Panc1 (cell line): ENCODE measurements at regions not wholly inside any gene's neighbourhood (a gene's known extent, or its start where the extent isn't known, plus 50 kb on each side); places are given as distances from the start of the nearest gene placed in this dataset.

Source experiments
- ATAC-seq: fragments of 200-7000 bp; cut with Tn5 transposase; 2 replicates; pipeline ENCODE4 v1.9.1; 2020; ENCODE audit warnings: mild to moderate bottlenecking, moderate library complexity
- BruUV-seq: library from RNA; stranded (reverse); fragments of 400-500 nt; replicated peaks from 2 replicates; lab custom pipeline; 2021; lab: Mats Ljungman, UMichigan
- CTCF ChIA-PET: fragments of 300-600 bp; sonication (Branson Sonifier 250); formaldehyde crosslinking; loops from one replicate; lab custom pipeline; 2022; ENCODE audit warnings: antibody characterized with exemption; lab: Charles Lee
- POLR2A ChIA-PET: fragments of 300-600 bp; sonication (Branson Sonifier 250); formaldehyde crosslinking; loops from one replicate; lab custom pipeline; 2022; ENCODE audit warnings: antibody characterized with exemption; lab: Charles Lee
- DNase-seq: peaks from one replicate; pipeline ENCODE4 v3.0.0-alpha.2; 2010; ENCODE audit warnings: low read depth, low spot score
- H3K27ac ChIP-seq: 2 replicates; pipeline ENCODE4 v1.5.1; 2011; ENCODE audit warnings: mild to moderate bottlenecking, low read length, inconsistent platforms
- H3K27me3 ChIP-seq: fragments of 200-500 bp; sonication (Bioruptor generic); 2 replicates; pipeline ENCODE4 v1.6.0; 2014; ENCODE audit warnings: low read length, inconsistent platforms; ENCODE audit not compliant: control insufficient read depth, insufficient read depth
- H3K36me3 ChIP-seq: fragments of 200-500 bp; sonication (Bioruptor generic); 2 replicates; pipeline ENCODE4 v1.5.1; 2014; ENCODE audit warnings: inconsistent platforms, mild to moderate bottlenecking, low read length, moderate library complexity; ENCODE audit not compliant: control insufficient read depth, insufficient read depth
- H3K4me1 ChIP-seq: 2 replicates; pipeline ENCODE4 v1.5.1; 2011; ENCODE audit warnings: inconsistent platforms, mild to moderate bottlenecking, low read length, moderate library complexity; ENCODE audit not compliant: control insufficient read depth, insufficient read depth
- H3K4me3 ChIP-seq, 2 experiments: 2 replicates each; pipeline ENCODE4 v1.5.1; 2011 to 2012; ENCODE audit warnings: low read depth in 2 of 2, low read length in 2 of 2, mild to moderate bottlenecking in 2 of 2, inconsistent platforms in 1 of 2, moderate library complexity in 1 of 2
- H3K9me3 ChIP-seq: fragments of 200-500 bp; sonication (Bioruptor generic); 2 replicates; pipeline ENCODE4 v1.5.1; 2014; ENCODE audit warnings: low read depth, mild to moderate bottlenecking, inconsistent platforms, low read length, moderate library complexity; ENCODE audit not compliant: control insufficient read depth, insufficient read depth
- POLR2AphosphoS5 ChIP-seq: IDR thresholded peaks from 2 replicates; pipeline ENCODE4 v1.6.1; 2012; ENCODE audit warnings: mild to moderate bottlenecking, low read depth, low read length, moderate library complexity
- SIN3A ChIP-seq: IDR thresholded peaks from 2 replicates; pipeline ENCODE4 v1.6.1; 2012; ENCODE audit warnings: low read depth, mild to moderate bottlenecking, low read length, moderate library complexity, borderline replicate concordance; ENCODE audit not compliant: insufficient read depth
- TCF7L2 ChIP-seq: IDR thresholded peaks from 2 replicates; pipeline ENCODE4 v1.6.1; 2011; ENCODE audit warnings: mild to moderate bottlenecking, low read depth, low read length, inconsistent platforms
- in situ Hi-C: cut with HindIII; loops from 2 replicates; pipeline ENCODE4 v1.10.0; 2016; ENCODE audit warnings: low sequenced_read_pairs, low pct_unique_long_range_greater_than_20kb
- intact Hi-C: fragments of 100-400 bp; cut with micrococcal nuclease; formaldehyde crosslinking; loops from one replicate; pipeline ENCODE4 v1.10.0; 2022; ENCODE audit not compliant: unreplicated experiment
- TF ChIP-seq, protein P1 (sequence below): fragments of 450-650 bp; IDR thresholded peaks from 2 replicates; pipeline ENCODE4 v1.5.1; 2017; ENCODE audit warnings: mild to moderate bottlenecking
- TF ChIP-seq, protein P2 (sequence below), 2 experiments: IDR thresholded peaks; 2 replicates each; pipeline ENCODE4 v1.6.1; 2011 to 2012; ENCODE audit warnings: low read depth in 2 of 2, control low read depth in 1 of 2, low read length in 1 of 2, mild to moderate bottlenecking in 1 of 2, moderate library complexity in 1 of 2; ENCODE audit not compliant: insufficient read depth in 1 of 2

DNA sequence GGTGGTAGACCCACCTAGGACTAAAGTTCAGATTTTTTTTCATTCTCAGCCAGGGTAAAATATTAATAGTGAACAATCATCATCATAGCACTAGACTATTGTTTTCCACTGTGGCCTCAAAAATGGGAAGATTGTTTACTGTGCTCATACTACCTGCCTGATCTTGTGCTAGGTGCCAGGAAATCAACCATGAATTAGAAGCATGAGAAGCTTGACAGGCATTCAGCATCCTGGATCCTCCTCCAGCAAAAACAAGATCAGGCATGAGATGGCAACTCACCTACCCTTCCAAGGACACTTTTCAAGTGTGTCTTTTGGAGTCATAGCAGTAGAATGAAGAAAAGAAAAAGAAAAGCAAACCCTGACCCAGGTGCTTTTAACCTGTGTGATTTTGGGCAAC, 174.2 kb downstream of the CYLD start:
- POLR2A ChIA-PET, result no interaction called here
- DNase-seq, result no peak
- Histone ChIP-seq H3K4me1 (no peaks in the 10 kb centered on the region), H3K9me3 (no peaks in the 10 kb centered on the region), H3K27ac (no peak overlapping the region), H3K27me3 (no peaks in the 10 kb centered on the region; the same call in none of the 2 replicates), H3K36me3 (no peaks in the 10 kb centered on the region), H3K4me3 (no peak overlapping the region)
- intact Hi-C loops, result no loop called here
- CTCF ChIA-PET, result no interaction called here
- no TSS peak for BruUV-seq
- TF ChIP-seq, protein P1, sequence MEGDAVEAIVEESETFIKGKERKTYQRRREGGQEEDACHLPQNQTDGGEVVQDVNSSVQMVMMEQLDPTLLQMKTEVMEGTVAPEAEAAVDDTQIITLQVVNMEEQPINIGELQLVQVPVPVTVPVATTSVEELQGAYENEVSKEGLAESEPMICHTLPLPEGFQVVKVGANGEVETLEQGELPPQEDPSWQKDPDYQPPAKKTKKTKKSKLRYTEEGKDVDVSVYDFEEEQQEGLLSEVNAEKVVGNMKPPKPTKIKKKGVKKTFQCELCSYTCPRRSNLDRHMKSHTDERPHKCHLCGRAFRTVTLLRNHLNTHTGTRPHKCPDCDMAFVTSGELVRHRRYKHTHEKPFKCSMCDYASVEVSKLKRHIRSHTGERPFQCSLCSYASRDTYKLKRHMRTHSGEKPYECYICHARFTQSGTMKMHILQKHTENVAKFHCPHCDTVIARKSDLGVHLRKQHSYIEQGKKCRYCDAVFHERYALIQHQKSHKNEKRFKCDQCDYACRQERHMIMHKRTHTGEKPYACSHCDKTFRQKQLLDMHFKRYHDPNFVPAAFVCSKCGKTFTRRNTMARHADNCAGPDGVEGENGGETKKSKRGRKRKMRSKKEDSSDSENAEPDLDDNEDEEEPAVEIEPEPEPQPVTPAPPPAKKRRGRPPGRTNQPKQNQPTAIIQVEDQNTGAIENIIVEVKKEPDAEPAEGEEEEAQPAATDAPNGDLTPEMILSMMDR, result no peak
- TF ChIP-seq TCF7L2 (no peak), POLR2AphosphoS5 (no peak), SIN3A (no peak)
- TF ChIP-seq, protein P2, sequence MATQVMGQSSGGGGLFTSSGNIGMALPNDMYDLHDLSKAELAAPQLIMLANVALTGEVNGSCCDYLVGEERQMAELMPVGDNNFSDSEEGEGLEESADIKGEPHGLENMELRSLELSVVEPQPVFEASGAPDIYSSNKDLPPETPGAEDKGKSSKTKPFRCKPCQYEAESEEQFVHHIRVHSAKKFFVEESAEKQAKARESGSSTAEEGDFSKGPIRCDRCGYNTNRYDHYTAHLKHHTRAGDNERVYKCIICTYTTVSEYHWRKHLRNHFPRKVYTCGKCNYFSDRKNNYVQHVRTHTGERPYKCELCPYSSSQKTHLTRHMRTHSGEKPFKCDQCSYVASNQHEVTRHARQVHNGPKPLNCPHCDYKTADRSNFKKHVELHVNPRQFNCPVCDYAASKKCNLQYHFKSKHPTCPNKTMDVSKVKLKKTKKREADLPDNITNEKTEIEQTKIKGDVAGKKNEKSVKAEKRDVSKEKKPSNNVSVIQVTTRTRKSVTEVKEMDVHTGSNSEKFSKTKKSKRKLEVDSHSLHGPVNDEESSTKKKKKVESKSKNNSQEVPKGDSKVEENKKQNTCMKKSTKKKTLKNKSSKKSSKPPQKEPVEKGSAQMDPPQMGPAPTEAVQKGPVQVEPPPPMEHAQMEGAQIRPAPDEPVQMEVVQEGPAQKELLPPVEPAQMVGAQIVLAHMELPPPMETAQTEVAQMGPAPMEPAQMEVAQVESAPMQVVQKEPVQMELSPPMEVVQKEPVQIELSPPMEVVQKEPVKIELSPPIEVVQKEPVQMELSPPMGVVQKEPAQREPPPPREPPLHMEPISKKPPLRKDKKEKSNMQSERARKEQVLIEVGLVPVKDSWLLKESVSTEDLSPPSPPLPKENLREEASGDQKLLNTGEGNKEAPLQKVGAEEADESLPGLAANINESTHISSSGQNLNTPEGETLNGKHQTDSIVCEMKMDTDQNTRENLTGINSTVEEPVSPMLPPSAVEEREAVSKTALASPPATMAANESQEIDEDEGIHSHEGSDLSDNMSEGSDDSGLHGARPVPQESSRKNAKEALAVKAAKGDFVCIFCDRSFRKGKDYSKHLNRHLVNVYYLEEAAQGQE (IDR thresholded peaks at IDR 0.05; ENCODE audit: insufficient read depth in 1 of 2, low read depth in 2 of 2, low read length in 1 of 2), result no peak
- in situ Hi-C loops, result no loop called here
- ATAC-seq, result no peak

DNA sequence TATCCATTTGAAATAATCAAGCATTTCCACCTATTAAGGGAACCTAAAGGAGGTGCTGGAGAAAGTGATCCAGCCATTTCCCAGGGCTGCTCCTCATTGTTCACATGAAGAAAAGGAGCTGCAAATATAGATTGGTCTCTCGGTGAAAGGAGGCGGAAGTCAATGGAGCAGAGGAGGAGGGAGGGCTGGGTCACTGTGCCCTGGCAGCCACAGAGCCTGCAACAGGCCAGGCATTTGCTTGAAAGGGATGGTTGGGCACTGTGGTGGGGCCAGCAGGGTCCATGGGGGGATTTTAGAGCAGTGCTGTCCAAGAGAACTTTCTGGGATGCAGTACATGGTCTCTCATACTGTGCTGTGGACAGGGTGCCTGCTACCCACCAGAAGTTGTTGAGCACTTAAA, 173.2 kb downstream of the CYLD start:
- DNase-seq, result no peak
- POLR2A ChIA-PET, result no interaction called here
- Histone ChIP-seq H3K36me3 (no peaks in the 10 kb centered on the region), H3K27ac (no peak overlapping the region), H3K4me1 (no peaks in the 10 kb centered on the region), H3K27me3 (no peaks in the 10 kb centered on the region; the same call in none of the 2 replicates), H3K9me3 (no peaks in the 10 kb centered on the region), H3K4me3 (no peak overlapping the region)
- no peak for ATAC-seq
- in situ Hi-C loops, result no loop called here
- intact Hi-C loops, result no loop called here
- no TSS peak for BruUV-seq
- CTCF ChIA-PET, result no interaction called here
- TF ChIP-seq, protein P2 (IDR thresholded peaks at IDR 0.05; ENCODE audit: insufficient read depth in 1 of 2, low read depth in 2 of 2, low read length in 1 of 2), result no peak
- TF ChIP-seq, protein P1, result no peak
- TF ChIP-seq POLR2AphosphoS5 (no peak), TCF7L2 (no peak), SIN3A (no peak)
